Kidney glomerular epithelial cell (primary cell): ENCODE measurements at regions not wholly inside any gene's neighbourhood (a gene's known extent, or its start where the extent isn't known, plus 50 kb on each side); places are given as distances from the start of the nearest gene placed in this dataset.

Experiments used
- DNase-seq: peaks from one replicate; lab custom pipeline; 2025; lab: John Stamatoyannopoulos, UW

GRCh38 chr6:14964556-14965270 is 281.2 kb upstream of the JARID2 start:
- no peak for DNase-seq

- no peak for DNase-seq
Observed at GRCh38 chr6:14965424-14966075, 280.3 kb upstream of the JARID2 start.

- DNase-seq, result no peak
Observed at GRCh38 chr6:14966096-14966905, 279.6 kb upstream of the JARID2 start.

- no peak for DNase-seq
Observed at GRCh38 chr6:14966906-14967711, 278.8 kb upstream of the JARID2 start.

GRCh38 chr6:14968056-14968637 is 277.7 kb upstream of the JARID2 start:
- no peak for DNase-seq

- DNase-seq, result no peak
Observed at GRCh38 chr6:14969126-14969525, 276.7 kb upstream of the JARID2 start.

GRCh38 chr6:14972379-14973067 is 273.3 kb upstream of the JARID2 start:
- DNase-seq, result no peak

- DNase-seq, result no peak
Observed at GRCh38 chr6:14974372-14974771, 271.5 kb upstream of the JARID2 start.

- DNase-seq, result no peak
Observed at GRCh38 chr6:14974792-14975470, 270.9 kb upstream of the JARID2 start.

GRCh38 chr6:14975471-14975817 is 270.4 kb upstream of the JARID2 start:
- no peak for DNase-seq

- no peak for DNase-seq
Observed at GRCh38 chr6:14977747-14978382, 268.0 kb upstream of the JARID2 start.

- no peak for DNase-seq
Observed at GRCh38 chr6:14981960-14982359, 263.9 kb upstream of the JARID2 start.

- DNase-seq, result no peak
Observed at GRCh38 chr6:14983599-14984518, 262.0 kb upstream of the JARID2 start.

- no peak for DNase-seq
Observed at GRCh38 chr6:14984519-14984853, 261.4 kb upstream of the JARID2 start.

- no peak for DNase-seq
Observed at GRCh38 chr6:14985366-14985765, 260.5 kb upstream of the JARID2 start.

- no peak for DNase-seq
Observed at GRCh38 chr6:14986370-14986769, 259.5 kb upstream of the JARID2 start.

GRCh38 chr6:14987490-14987889 is 258.4 kb upstream of the JARID2 start:
- DNase-seq, result no peak

- no peak for DNase-seq
Observed at GRCh38 chr6:14992382-14992781, 253.5 kb upstream of the JARID2 start.

- DNase-seq, result no peak
Observed at GRCh38 chr6:14995208-14995607, 250.7 kb upstream of the JARID2 start.
